ENCODE measurements at regions not wholly inside any gene's neighbourhood (a gene's known extent, or its start where the extent isn't known, plus 50 kb on each side); places are given as distances from the start of the nearest gene placed in this dataset.
"Not testable (repeated sequence)": the region's sequence is repeated elsewhere in the genome, so short reads cannot be mapped to it uniquely, and the experiment has no call there.

DNA sequence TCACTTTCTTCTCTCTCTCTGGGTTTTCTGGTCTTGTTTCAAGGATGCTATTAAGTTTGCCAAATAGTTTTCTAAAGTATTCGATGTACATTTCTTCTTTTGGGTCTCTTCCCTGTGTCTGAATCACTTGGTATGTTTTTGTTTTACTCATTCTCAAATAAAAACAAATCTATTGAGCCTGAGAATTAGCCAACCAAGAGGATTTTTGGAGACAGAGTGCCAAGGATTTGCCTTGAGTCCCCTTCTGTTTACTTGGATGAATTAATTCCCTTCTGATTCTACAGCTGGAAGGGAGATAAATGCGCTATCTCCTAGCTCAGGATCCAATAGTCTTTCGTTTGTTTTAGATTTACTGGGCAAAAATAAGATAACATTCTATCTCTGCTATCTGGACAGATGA is 255.5 kb downstream of the SYT10 start:
- DNase-seq = no peak

DNA sequence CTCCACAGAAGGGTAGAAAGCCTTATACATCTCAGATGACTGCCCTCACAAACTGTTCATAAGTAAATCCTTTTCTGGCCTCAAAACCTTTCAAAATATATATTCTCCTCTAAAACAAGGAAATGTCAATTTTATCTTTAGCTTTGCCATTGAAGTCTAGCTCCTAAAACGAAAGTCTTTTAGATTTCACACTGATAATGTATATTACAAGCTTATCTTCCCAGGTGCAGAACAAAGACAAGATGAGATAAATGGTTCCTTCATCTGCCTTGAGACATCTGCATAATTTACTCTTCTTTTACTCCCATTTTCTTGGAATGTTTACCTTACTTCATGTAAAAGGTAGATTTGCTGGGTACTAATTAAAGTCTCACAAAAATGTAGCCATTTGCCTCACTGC is 257.1 kb downstream of the SYT10 start:
- DNase-seq = no peak

DNA sequence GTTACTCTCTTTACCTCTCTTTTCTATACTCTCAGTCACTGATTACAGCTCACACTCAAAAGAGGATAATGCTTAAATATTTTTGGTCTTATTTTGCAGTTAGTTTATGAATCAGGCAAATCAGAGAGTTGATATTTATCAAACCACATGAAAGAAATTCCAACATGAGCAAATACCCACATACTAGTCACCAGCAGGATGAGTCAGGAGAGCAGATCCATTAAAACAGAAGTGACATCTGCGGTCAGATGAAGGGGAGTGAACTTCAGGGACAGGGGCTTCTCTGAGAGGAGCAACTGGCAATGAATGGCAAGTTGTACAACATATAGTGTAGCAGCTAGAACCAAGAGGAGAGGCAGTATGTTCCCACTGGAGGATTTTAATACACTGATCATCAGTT is 258.7 kb downstream of the SYT10 start:
- no peak for DNase-seq

DNA sequence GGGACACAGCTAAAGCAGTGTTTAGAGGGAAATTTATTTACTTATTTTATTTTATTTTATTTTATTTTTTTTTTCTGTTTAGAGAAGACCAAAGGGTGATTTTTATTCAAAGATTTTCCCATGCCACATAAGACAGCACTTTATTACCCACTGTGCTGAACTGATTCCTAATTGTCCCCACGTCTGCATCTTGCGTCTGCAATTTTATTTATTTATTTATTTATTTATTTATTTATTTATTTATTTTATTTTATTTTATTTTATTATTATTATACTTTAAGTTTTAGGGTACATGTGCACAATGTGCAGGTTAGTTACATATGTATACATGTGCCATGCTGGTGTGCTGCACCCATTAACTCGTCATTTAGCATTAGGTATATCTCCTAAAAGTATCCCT is 269.7 kb upstream of the PKP2 start:
- DNase-seq = not testable (repeated sequence)

DNA sequence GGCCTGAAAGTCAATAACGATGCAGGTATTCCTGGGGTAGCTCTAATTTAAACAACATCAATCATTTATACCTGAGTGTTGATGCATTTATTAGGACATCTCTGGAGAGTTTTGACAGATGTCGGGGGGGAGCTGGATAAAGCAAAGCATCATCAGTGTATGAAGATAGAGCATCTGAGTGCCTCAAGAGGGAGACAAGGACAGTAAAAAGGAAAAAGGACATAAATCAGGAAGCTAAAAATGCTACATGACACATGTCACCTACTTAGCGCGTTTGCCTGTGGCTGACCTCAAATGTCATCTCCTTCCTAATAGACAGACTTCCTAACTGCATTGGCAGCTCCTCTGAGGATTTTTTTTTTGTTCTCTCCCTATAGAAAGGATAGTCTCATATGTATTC is 259.5 kb upstream of the PKP2 start:
- DNase-seq = no peak

DNA sequence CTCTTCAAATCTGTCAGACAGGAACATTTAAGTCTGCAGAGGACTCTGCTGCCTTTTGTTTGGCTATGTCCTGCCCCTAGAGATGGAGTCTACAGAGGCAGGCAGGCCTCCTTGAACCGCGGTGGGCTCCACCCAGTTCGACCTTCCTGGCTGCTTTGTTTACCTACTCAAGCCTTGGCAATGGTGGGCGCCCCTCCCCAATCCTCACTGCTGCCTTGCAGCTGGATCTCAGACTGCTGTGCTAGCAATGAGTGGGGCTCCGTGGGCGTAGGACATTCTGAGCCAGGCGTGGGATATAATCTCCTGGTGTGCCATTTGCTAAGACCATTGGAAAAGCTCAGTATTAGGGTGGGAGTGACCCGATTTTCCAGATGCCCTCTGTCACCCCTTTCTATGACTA is 250.7 kb upstream of the PKP2 start:
- not testable (repeated sequence) for DNase-seq

DNA sequence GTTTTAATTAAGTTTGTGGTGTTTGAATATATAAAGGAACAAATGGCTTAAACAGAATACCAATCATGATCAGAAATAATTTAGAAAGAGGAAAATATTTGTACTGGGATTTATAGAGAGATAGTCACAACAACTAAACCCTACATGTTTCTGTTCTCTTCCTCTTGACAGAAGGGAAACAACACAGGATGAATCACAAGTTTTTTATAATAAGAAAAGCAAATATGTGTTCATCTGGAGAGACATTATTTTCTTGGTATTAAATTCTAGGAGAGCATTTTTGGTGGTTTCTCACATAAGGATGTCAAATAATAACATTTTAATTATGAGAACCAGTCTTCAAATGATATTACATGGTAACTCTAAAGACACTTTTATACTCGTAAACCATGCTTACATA is 232.9 kb upstream of the PKP2 start:
- no peak for DNase-seq

DNA sequence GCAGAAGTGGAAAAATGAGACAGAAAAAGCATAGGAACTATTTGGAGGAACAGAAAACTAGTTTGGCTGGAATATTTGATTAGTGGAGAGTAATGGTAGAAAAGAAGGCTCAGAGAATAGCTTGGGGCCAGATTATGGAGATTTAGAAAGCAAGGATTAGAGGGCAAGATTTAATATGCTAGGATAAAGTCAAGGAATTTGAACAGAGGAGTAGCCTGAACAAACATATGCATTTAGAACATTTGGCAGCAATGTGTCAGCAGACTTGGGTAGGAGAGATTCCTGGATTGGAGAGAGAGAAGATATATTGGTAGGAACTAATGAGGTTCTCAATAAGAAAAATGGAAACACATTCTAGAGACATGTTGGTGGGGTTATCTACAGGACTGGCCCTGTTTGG is 229.2 kb upstream of the PKP2 start:
- DNase-seq = no peak

DNA sequence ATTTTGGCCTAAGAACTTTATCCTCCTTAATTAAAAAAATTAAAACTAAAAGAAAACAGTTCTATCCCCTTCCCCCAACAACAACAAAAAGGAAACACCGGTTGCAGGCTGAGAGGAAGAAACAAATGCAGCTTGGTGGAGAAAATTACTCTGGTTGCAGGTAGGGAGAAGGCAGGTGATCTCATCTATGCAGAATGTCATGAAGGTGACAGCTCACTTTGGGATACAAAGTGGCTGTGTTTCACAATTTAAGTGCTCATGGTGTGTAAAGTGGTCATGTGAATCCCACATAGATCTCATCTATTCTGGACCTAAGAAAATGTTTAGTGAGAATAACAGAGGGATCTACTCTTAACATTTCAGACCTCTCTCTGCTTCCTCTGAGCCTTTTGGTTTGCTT is 219.7 kb upstream of the PKP2 start:
- DNase-seq = no peak

DNA sequence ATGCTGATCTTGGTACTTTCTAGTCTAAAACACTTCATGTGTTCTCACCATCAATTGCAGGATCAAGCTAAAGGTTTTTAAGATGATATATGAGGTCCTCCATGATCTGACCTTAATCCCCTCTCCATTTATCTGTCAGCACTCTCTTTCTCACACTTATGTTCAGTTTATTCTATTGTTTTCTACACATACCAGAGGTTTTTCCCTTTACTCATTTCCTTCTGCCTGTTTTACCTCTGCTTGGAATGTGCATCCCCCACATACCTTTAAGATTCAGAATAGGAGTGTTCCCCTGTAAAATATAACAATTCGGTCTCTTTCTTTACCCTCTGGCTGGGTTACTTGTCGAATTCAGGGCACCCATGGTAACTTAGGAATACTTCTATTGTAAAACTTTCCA is 219.1 kb upstream of the PKP2 start:
- no peak for DNase-seq

DNA sequence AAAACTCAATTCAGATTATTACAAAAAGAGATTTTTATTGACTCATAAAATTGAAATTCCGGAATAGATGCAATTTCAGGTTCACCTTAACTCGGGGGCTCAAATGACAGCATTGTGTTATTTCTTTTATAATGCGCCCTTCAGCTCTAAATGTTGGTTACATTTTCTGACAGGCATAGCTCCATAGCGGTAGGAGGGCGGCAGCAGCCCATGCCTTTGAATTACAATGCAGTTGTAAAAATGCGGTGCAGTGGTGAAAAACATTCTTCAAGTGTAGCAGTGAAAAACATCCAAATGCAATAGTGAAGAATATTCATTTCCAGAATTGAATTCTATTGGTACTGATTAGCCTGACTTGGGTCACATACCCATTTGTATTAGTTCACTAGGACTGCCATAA is 215.3 kb upstream of the PKP2 start:
- DNase-seq = no peak

DNA sequence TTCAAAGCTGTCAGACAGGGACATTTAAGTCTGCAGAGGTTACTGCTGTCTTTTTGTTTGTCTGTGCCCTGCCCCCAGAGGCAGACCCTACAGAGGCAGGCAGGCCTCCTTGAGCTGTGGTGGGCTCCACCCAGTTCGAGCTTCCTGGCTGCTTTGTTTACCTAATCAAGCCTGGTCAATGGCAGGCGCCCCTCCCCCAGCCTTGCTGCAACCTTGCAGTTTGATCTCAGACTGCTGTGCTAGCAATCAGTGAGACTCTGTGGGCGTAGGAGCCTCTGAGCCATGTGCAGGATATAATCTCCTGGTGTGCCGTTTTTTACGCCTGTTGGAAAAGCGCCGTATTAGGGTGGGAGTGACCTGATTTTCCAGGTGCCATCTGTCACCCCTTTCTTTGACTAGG is 211.2 kb upstream of the PKP2 start:
- not testable (repeated sequence) for DNase-seq

DNA sequence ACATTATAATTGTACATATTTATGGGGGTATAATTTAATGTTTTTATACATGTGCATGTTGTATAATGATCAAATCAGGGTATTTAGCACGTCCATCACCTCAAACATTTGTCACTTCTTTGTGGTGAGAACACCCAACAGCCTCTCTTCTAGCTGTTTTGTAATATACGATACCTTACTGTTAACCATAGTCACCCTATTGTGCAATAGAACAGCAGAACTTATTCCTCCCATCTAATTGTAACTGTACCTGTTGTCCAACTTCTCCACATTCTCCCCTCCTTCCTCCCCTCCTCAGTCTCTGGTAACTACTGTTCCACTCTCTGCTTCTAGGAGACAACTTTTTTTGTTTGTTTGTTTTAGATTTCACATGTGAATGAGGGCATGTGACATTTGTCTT is 197.0 kb upstream of the PKP2 start:
- DNase-seq = no peak

DNA sequence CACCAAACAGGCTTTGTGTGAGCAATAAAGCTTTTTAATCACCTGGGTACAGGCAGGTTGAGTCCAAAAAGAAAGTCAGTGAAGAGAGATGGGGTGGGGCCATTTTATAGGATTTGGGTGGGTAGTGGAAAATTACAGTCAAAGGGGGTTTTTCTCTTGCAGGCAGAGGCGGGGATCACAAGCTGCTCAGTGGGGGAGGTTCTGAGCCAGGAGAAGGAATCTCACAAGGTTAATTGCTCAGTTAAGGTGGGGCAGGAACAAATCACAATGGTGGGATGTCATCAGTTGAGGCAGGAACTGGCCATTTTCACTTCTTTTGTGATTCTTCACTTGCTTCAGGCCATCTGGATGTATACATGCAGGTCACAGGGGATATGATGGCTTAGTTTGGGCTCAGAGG is 191.3 kb upstream of the PKP2 start:
- not testable (repeated sequence) for DNase-seq

DNA sequence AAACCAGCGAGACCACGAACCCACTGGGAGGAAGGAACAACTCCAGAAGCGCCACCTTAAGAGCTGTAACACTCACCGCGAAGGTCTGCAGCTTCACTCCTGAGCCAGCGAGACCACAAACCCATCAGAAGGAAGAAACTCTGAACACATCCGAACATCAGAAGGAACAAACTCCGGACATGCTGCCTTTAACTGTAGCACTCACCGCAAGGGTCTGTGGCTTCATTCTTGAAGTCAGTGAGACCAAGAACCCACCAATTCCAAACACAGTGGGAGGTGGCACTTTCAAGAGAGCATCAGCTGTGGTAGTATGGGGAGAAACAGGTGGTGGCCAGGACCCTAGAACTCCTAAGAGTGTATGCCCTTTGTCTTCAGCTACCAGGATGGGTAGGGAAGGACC is 179.8 kb upstream of the PKP2 start:
- not testable (repeated sequence) for DNase-seq

DNA sequence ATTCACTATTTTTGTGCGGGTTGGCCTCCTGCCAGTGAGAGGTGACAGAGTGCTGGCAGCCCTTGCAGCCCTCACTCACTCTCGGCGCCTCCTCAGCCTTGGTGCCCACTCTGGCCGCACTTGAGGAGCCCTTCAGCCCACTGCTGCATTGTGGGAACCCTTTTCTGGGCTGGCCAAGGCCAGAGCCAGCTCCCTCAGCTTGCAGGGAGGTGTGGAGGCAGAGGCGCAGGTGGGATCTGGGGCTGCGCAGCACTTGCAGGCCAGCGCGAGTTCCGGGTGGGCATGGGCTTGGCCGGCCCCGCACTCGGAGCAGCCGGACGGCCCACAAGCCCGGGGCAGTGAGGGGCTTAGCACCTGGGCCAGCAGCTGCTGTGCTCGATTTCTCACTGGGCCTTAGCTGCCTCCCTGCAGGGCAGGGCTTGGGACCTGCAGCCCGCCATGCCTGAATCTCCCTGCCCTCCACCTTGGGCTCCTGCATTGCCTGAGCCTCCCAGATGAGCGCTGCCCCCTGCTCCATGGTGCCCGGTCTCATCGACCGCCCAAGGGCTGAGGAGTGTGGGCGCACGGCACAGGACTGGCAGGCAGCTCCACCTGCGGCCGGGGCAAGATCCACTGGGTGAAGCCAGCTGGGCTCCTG is 178.7 kb upstream of the PKP2 start:
- not testable (repeated sequence) for DNase-seq

DNA sequence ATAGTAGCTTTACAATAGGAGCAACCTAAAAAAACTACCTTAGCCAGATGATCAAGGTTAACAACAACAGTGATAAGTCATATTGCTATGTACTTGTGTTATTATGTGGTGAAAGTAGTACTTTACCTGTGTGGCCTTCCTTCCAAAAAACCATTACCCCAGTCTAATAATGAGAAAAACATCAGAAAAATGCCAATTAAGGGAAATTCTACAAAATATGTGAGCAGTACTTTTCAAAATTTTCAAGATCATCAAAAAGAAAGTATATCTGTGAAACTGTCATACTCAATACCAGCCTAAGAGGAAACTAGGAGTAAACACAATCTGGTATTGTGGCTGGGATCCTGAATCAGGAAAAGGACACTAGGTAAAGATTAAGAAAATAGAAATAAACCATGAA is 165.3 kb upstream of the PKP2 start:
- no peak for DNase-seq

DNA sequence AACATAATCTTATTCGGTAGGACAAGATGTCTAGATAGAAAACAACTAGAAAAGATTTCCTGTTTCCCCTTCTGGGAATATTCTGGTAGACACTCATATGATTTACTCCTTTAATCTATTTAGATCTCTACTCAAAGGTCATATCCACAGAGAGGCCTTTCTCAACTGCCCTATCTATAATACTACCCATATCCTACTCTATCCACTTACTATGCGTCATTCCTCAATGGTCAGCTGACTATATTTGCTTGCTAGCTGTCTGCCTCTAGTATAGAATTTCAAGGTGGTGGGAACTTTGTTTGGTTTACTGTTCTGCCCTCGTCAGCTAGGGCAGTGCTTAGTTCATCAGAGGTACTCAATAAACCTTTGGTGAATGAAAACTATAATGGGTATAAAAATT is 157.8 kb upstream of the PKP2 start:
- no peak for DNase-seq

DNA sequence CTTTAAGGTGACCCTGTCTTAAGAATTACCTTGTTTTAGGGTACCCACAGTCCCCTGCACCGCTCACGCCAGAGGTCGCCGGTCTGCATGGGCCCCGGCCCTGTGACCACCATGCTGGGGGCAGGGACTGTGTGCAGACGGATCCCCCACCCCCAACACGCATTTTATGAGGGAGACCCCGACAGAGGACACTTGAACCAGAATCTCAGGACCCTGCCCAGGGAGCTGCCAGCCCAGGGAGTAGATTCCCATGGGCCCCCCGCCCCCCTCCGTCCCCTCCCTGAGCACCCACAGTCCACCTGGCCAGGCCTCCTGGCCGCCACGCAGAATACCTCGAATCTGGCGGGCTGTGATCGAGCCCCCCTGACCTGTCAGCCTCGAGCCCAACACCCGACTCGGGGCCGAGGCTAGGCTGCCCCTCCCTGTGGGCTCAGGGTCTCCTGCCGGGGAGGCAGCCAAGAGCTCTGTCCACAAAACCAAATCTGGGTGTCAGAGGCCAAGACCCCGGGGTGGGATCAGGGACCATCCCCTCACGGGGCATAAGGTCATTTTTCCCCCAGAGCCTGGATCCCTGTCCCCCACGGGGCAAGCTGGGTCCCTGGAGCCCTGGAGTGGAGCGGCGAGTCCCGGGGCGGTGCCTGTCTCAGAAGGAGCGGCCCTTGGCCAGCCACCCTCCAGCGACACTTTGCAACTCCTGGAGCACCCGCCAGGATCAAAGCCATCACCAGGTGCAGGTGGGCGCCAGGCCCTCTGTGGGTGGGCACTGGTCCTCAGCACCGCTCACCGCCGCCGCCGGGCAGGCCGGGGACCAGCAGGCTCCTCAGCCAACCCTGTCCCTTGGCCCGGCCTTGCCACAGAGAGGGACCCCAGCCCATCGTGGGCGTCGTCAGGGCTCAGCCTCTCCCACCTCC is 155.8 kb upstream of the PKP2 start:
- no peak for DNase-seq

DNA sequence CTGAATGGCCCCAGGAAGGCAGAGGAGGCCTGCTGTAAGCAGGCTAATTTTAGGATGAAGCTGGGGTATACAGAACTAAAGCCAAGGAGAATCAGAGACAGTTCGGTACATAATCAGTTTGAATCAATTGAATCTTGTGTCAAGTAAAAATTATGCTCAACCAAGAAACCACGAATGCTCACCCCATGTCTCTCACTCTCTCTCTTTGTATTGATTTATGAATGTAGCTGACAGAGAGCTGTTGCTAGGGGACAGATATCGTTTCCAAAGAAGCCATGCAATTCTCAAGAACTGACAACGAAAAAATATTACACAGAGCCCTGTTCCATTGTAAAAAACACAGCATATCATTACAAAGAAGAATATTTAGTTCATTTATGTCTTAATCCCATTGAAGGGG is 151.1 kb upstream of the PKP2 start:
- no peak for DNase-seq

DNA sequence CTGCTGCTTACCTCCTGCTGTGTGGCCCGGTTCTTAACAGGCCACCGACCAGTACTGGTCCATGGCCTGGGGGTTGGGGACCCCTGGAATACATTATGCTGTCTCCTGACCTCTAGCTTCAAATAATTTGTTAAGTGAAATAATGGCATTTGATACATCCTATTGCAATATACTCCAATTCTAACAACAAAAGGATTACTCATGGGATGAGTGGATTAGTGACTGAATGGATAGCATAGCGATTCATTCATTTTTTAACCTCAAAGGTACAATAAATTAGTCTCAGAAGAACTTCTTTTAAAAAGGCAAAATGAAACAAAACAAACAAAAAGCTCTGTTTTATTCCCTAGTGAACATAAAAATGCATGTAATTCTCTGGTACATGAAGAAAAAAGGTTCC is 147.9 kb upstream of the PKP2 start:
- no peak for DNase-seq

DNA sequence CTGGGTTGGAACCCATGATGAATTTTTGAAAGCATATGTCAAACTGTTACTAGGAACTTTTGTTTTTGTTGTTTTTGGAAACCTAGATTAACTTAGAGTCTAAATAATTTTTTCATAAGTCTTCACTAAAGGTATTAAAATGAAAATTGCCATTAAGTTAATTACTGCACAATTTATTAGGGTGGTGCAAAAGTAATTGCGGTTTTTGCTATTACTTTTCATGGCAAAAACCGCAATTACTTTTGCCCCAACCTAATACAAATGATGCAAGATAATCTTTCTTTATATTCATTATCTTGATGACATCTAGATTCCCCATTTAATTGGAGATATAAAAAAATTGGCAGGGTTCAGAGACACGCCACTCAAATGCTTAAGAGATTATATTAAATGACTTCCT is 145.0 kb upstream of the PKP2 start:
- DNase-seq = no peak

DNA sequence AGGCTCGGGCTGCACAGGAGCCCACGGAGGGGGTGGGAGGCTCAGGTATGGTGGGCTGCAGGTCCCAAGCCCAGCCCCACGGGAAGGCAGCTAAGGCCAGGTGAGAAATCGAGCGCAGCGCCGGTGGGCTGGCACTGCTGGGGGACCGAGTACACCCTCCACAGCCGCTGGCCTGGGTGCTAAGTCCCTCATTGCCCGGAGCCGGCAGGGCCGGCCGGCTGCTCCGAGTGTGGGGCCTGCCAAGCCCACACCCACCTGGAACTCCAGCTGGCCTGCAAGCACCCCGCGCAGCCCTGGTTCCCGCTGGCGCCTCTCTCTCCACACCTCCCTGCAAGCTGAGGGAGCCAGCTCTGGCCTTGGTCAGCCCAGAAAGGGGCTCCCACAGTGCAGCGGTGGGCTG is 137.4 kb upstream of the PKP2 start:
- not testable (repeated sequence) for DNase-seq

DNA sequence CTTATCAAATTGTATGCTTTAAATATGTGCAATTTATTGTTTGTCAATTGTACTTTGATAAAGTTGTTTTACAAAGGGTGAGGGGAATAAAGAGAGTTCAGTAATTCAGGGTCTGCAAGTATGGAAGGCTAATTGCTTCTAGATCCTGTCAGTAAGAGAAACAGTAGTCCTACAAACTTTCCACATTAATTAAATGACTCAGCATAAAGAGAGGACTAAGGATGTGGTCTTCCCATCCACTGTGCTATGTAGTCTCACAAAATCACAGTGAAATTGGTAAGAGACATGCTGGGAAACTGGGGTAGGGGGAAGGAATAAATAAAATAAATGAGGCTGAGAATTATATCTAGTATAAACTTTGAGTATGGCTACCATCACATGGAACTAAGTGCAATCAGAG is 130.2 kb upstream of the PKP2 start:
- DNase-seq = no peak

DNA sequence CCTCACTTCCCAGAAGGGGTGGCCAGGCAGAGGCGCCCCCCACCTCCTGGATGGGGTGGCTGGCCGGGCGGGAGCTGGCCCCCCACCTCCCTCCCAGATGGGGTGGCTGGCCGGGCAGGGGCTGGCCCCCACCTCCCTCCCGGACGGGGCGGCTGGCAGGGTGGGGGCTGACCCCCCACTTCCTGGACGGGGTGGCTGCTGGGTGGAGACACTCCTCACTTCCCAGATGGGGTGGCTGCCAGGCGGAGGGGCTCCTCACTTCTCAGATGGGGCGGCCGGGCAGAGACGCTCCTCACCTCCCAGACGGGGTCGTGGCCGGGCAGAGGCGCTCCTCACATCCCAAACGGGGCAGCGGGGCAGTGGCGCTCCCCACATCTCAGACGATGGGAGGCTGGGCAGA is 126.1 kb upstream of the PKP2 start:
- not testable (repeated sequence) for DNase-seq

Data from AML-193 (cell line).